Liver (tissue), 3 donors: ENCODE measurements at regions not wholly inside any gene's neighbourhood (a gene's known extent, or its start where the extent isn't known, plus 50 kb on each side); places are given as distances from the start of the nearest gene placed in this dataset.

Experiments
- CTCF ChIP-seq: fragments of 150-350 bp; IDR thresholded peaks from 2 replicates; pipeline ENCODE4 v1.5.1; 2017; ENCODE audit warnings: improper control_type of control experiment, low read depth, low read length; ENCODE audit not compliant: missing input control
- EGR1 ChIP-seq, 2 donors: IDR thresholded peaks; 2 replicates each; pipeline ENCODE4 v1.6.1; 2016 to 2018; ENCODE audit warnings: antibody characterized with exemption in 2 of 2, low read depth in 2 of 2
- GABPA ChIP-seq, 2 donors: IDR thresholded peaks in 1 of 2; conservative IDR thresholded peaks in 1 of 2; 2 replicates each; pipeline ENCODE4 v1.6.1; 2016; ENCODE audit warnings: antibody characterized with exemption in 2 of 2, mild to moderate bottlenecking in 1 of 2, moderate library complexity in 1 of 2
- SP1 ChIP-seq: IDR thresholded peaks from 2 replicates; pipeline ENCODE4 v1.6.1; 2018; ENCODE audit warnings: antibody characterized with exemption, mild to moderate bottlenecking
- TAF1 ChIP-seq: conservative IDR thresholded peaks from 2 replicates; pipeline ENCODE4 v1.6.1; 2016; ENCODE audit warnings: antibody characterized with exemption, mild to moderate bottlenecking
- YY1 ChIP-seq: IDR thresholded peaks from 2 replicates; pipeline ENCODE4 v1.6.1; 2016; ENCODE audit warnings: antibody characterized with exemption, mild to moderate bottlenecking
- ZBTB33 ChIP-seq: IDR thresholded peaks from 2 replicates; pipeline ENCODE4 v1.6.1; 2016; ENCODE audit warnings: antibody characterized with exemption
- TF ChIP-seq, protein P1 (sequence below): IDR thresholded peaks from 2 replicates; pipeline ENCODE4 v1.6.1; 2016; ENCODE audit warnings: antibody characterized with exemption
- TF ChIP-seq, protein P2 (sequence below): IDR thresholded peaks from 2 replicates; pipeline ENCODE4 v1.6.1; 2016; ENCODE audit warnings: antibody characterized with exemption, mild to moderate bottlenecking
- donor health status: healthy.
- donor health status: healthy.

DNA sequence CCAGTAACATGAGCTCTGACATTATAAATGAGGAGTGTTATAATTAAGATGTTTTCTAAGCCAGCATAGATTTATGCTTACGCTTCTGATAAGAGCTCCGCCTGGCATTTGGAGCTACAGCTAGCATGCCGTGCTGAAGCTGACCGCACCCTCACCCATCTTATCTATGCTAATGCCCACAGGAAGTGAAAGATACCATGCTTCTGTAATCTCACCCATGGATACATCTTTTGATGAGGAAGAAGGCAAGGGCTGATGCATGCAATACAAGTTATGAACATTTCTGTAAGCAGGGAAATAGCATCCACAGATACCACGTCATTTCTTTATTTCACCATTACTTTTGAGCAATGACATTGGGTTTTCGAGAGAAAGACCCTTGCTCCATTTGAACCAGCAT is 82.3 kb downstream of the ARL4C start:
- TF ChIP-seq GABPA (IDR thresholded peaks at IDR 0.05 in 1 of 2, conservative IDR thresholded peaks at IDR 0.05 in 1 of 2) (no peak), TAF1 (no peak), YY1 (no peak), SP1 (no peak), EGR1 (IDR thresholded peaks at IDR 0.05; ENCODE audit: low read depth in 2 of 2) (no peak), ZBTB33 (no peak), CTCF (no peak)
- TF ChIP-seq, protein P1, sequence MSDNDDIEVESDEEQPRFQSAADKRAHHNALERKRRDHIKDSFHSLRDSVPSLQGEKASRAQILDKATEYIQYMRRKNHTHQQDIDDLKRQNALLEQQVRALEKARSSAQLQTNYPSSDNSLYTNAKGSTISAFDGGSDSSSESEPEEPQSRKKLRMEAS = no peak
- TF ChIP-seq, protein P2, sequence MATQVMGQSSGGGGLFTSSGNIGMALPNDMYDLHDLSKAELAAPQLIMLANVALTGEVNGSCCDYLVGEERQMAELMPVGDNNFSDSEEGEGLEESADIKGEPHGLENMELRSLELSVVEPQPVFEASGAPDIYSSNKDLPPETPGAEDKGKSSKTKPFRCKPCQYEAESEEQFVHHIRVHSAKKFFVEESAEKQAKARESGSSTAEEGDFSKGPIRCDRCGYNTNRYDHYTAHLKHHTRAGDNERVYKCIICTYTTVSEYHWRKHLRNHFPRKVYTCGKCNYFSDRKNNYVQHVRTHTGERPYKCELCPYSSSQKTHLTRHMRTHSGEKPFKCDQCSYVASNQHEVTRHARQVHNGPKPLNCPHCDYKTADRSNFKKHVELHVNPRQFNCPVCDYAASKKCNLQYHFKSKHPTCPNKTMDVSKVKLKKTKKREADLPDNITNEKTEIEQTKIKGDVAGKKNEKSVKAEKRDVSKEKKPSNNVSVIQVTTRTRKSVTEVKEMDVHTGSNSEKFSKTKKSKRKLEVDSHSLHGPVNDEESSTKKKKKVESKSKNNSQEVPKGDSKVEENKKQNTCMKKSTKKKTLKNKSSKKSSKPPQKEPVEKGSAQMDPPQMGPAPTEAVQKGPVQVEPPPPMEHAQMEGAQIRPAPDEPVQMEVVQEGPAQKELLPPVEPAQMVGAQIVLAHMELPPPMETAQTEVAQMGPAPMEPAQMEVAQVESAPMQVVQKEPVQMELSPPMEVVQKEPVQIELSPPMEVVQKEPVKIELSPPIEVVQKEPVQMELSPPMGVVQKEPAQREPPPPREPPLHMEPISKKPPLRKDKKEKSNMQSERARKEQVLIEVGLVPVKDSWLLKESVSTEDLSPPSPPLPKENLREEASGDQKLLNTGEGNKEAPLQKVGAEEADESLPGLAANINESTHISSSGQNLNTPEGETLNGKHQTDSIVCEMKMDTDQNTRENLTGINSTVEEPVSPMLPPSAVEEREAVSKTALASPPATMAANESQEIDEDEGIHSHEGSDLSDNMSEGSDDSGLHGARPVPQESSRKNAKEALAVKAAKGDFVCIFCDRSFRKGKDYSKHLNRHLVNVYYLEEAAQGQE = no peak
